Transverse colon (tissue), 4 donors: ENCODE measurements at regions not wholly inside any gene's neighbourhood (a gene's known extent, or its start where the extent isn't known, plus 50 kb on each side); places are given as distances from the start of the nearest gene placed in this dataset.

Experiments
- CTCF ChIP-seq, 5 experiments: fragments of 200-600 bp in 3 of 5; fragments of 450-650 bp in 2 of 5; sonication (generic) in 3 of 5; IDR thresholded peaks; 1 replicate in 2 of 5; 2 replicates in 3 of 5; pipeline ENCODE4 v1.5.1; 2016 to 2017; ENCODE audit warnings: antibody characterized with exemption in 5 of 5, inconsistent platforms in 3 of 5, mild to moderate bottlenecking in 2 of 5, moderate library complexity in 1 of 5
- EP300 ChIP-seq: sonication (generic); formaldehyde crosslinking; IDR thresholded peaks from one replicate; pipeline ENCODE4 v1.6.1; 2017; ENCODE audit warnings: antibody characterized with exemption, low read depth
- POLR2AphosphoS5 ChIP-seq, 3 donors: sonication (generic); formaldehyde crosslinking; IDR thresholded peaks; one replicate each; pipeline ENCODE4 v1.6.1; 2016; ENCODE audit warnings: antibody characterized with exemption in 3 of 3

GRCh38 chr6:137798261-137798660, 68.8 kb upstream of the TNFAIP3 start:
- no peak for TF ChIP-seq CTCF (IDR thresholded peaks at IDR 0.05)
- no peak for TF ChIP-seq EP300
- TF ChIP-seq POLR2AphosphoS5 (IDR thresholded peaks at IDR 0.05): no peak
